HL-60/S4 treated with phorbol 12-myristate 13-acetate at 8.2 ng/mL for 4 days and 3 days (cell line): ENCODE measurements at regions not wholly inside any gene's neighbourhood (a gene's known extent, or its start where the extent isn't known, plus 50 kb on each side); places are given as distances from the start of the nearest gene placed in this dataset.

Source experiments
- in situ Hi-C: fragments of 300-500 bp; cut with MboI; formaldehyde crosslinking; loops from 2 replicates; pipeline ENCODE4 v1.15.0; 2022; ENCODE audit warnings: low sequenced_read_pairs

GRCh38 chr7:46695051-46695708 is 774.1 kb upstream of the IGFBP3 start:
- in situ Hi-C loops = no loop called here

GRCh38 chr7:46694058-46694457 is 773.0 kb upstream of the IGFBP3 start:
- in situ Hi-C loops = no loop called here

GRCh38 chr7:46687203-46687602 is 766.1 kb upstream of the IGFBP3 start:
- in situ Hi-C loops = no loop called here

- in situ Hi-C loops = no loop called here
Measured at GRCh38 chr7:46685051-46685450, 764.0 kb upstream of the IGFBP3 start.

- in situ Hi-C loops = no loop called here
Measured at GRCh38 chr7:46682836-46683624, 762.0 kb upstream of the IGFBP3 start.

- in situ Hi-C loops = no loop called here
Measured at GRCh38 chr7:46681865-46682503, 760.9 kb upstream of the IGFBP3 start.

- in situ Hi-C loops = no loop called here
Measured at GRCh38 chr7:46680147-46680546, 759.1 kb upstream of the IGFBP3 start.

- in situ Hi-C loops = no loop called here
Measured at GRCh38 chr7:46679671-46680070, 758.6 kb upstream of the IGFBP3 start.

- in situ Hi-C loops = no loop called here
Measured at GRCh38 chr7:46678421-46678820, 757.3 kb upstream of the IGFBP3 start.

GRCh38 chr7:46675456-46675855 is 754.4 kb upstream of the IGFBP3 start:
- in situ Hi-C loops = no loop called here

GRCh38 chr7:46672861-46673260 is 751.8 kb upstream of the IGFBP3 start:
- in situ Hi-C loops = no loop called here

GRCh38 chr7:46671108-46671769 is 750.2 kb upstream of the IGFBP3 start:
- in situ Hi-C loops = no loop called here

- in situ Hi-C loops = no loop called here
Measured at GRCh38 chr7:46669028-46669427, 748.0 kb upstream of the IGFBP3 start.

GRCh38 chr7:46664453-46664852 is 743.4 kb upstream of the IGFBP3 start:
- in situ Hi-C loops = no loop called here

GRCh38 chr7:46663025-46663424 is 742.0 kb upstream of the IGFBP3 start:
- in situ Hi-C loops = no loop called here

GRCh38 chr7:46661431-46661830 is 740.4 kb upstream of the IGFBP3 start:
- in situ Hi-C loops = no loop called here

- in situ Hi-C loops = no loop called here
Measured at GRCh38 chr7:46660402-46660980, 739.4 kb upstream of the IGFBP3 start.

GRCh38 chr7:46658281-46658680 is 737.2 kb upstream of the IGFBP3 start:
- in situ Hi-C loops = no loop called here

GRCh38 chr7:46654546-46655443 is 733.7 kb upstream of the IGFBP3 start:
- in situ Hi-C loops = no loop called here

- in situ Hi-C loops = no loop called here
Measured at GRCh38 chr7:46653848-46654247, 732.8 kb upstream of the IGFBP3 start.
